Caco-2 (cell line): ENCODE measurements at regions not wholly inside any gene's neighbourhood (a gene's known extent, or its start where the extent isn't known, plus 50 kb on each side); places are given as distances from the start of the nearest gene placed in this dataset.
A peak's percentile ranks its signal among the peaks of the same experiment; 100 is the strongest.

Source experiments
- BruUV-seq: library from RNA; stranded (reverse); fragments of 400-500 nt; replicated peaks from 2 replicates; lab custom pipeline; 2021; lab: Mats Ljungman, UMichigan
- CTCF ChIA-PET: fragments of 300-600 bp; sonication (Branson Sonifier 250); formaldehyde crosslinking; loops from one replicate; lab custom pipeline; 2022; ENCODE audit warnings: antibody characterized with exemption; lab: Charles Lee
- POLR2A ChIA-PET: fragments of 300-600 bp; sonication (Branson Sonifier 250); formaldehyde crosslinking; loops from one replicate; lab custom pipeline; 2022; ENCODE audit warnings: antibody characterized with exemption; lab: Charles Lee
- DNase-seq, 2 experiments: peaks; one replicate each; pipeline versions ENCODE4 v3.0.0 to v3.0.0-alpha.2; 2020 to 2022
- H3K27me3 ChIP-seq: replicated peaks from 2 replicates; pipeline ENCODE4 v1.6.0; 2011; ENCODE audit warnings: low read length; ENCODE audit not compliant: control insufficient read depth, insufficient read depth
- H3K36me3 ChIP-seq: 2 replicates; pipeline ENCODE4 v1.5.1; 2011; ENCODE audit warnings: low read length; ENCODE audit not compliant: control insufficient read depth, insufficient read depth
- H3K4me1 ChIP-seq: fragments of 250-450 bp; sonication (Bioruptor Pico); 2 replicates; pipeline ENCODE4 v1.5.1; 2020; ENCODE audit warnings: mild to moderate bottlenecking
- H3K4me3 ChIP-seq: 2 replicates; pipeline ENCODE4 v1.5.1; 2011; ENCODE audit warnings: low read depth, mild to moderate bottlenecking, control low read depth, low read length
- H3K9me3 ChIP-seq: fragments of 250-450 bp; sonication (Bioruptor Pico); 2 replicates; pipeline ENCODE4 v1.5.1; 2020; ENCODE audit warnings: mild to moderate bottlenecking, moderate library complexity
- H3K27ac Mint-ChIP-seq: one replicate; pipeline ENCODE4 v1.8.0; 2022; ENCODE audit warnings: mixed read lengths; ENCODE audit not compliant: unreplicated experiment
- H3K27me3 Mint-ChIP-seq: one replicate; pipeline ENCODE4 v1.8.0; 2022; ENCODE audit warnings: mixed read lengths; ENCODE audit not compliant: insufficient read depth, unreplicated experiment
- H3K36me3 Mint-ChIP-seq: one replicate; pipeline ENCODE4 v1.8.0; 2022; ENCODE audit warnings: mild to moderate bottlenecking, mixed read lengths; ENCODE audit not compliant: insufficient read depth, unreplicated experiment
- H3K4me1 Mint-ChIP-seq: one replicate; pipeline ENCODE4 v1.8.0; 2022; ENCODE audit warnings: low read depth, mixed read lengths; ENCODE audit not compliant: unreplicated experiment
- H3K4me3 Mint-ChIP-seq: one replicate; pipeline ENCODE4 v1.8.0; 2022; ENCODE audit warnings: mild to moderate bottlenecking, moderate library complexity, mixed read lengths; ENCODE audit not compliant: unreplicated experiment
- H3K9me3 Mint-ChIP-seq: one replicate; pipeline ENCODE4 v1.8.0; 2022; ENCODE audit warnings: mixed read lengths; ENCODE audit not compliant: unreplicated experiment
- intact Hi-C: fragments of 100-400 bp; cut with micrococcal nuclease; formaldehyde crosslinking; loops from one replicate; pipeline ENCODE4 v1.10.0; 2022; ENCODE audit not compliant: unreplicated experiment
- TF ChIP-seq, protein P1 (sequence below), 2 experiments: fragments of 200-600 bp in 1 of 2; IDR thresholded peaks; 1 replicate in 1 of 2; 2 replicates in 1 of 2; pipeline versions ENCODE4 v1.5.1 to v1.8.0; 2011 to 2022; ENCODE audit warnings: antibody characterized with exemption in 1 of 2, control low read depth in 1 of 2, inconsistent platforms in 1 of 2, low read depth in 1 of 2, low read length in 1 of 2, mild to moderate bottlenecking in 1 of 2, moderate library complexity in 1 of 2; ENCODE audit not compliant: insufficient read depth in 1 of 2, severe bottlenecking in 1 of 2, unreplicated experiment in 1 of 2

DNA sequence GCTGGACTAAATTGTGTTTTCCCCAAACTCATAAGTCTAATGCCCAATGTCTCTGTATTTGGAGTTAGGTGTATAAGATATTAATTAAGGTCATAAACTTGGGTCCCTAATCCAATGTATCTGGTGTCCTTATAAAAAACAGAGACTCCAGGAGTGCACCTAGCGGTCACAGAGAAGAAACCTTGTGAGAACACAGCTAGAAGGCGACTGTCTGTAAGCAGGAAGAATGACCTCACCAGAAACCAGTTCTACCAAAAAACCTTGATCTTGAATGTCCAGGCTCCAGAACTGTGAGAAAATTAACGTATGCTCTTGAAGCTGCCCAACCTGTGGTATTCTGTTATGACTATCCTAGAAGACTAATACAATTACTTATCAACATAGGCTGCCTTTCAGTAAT is 591.7 kb upstream of the PTPRD start:
- Histone ChIP-seq H3K36me3 (no peaks in the 10 kb centered on the region), H3K4me1 (no peaks in the 10 kb centered on the region), H3K4me3 (no peak overlapping the region), H3K27me3 (no peaks in the 10 kb centered on the region), H3K9me3 (no peaks in the 10 kb centered on the region)
- Mint-ChIP-seq H3K4me3 (no peak overlapping the region), H3K27me3 (no peaks in the 10 kb centered on the region), H3K36me3 (no peaks in the 10 kb centered on the region), H3K4me1 (no peaks in the 10 kb centered on the region), H3K9me3 (no peaks in the 10 kb centered on the region), H3K27ac (no peak overlapping the region)
- CTCF ChIA-PET, result no interaction called here
- TF ChIP-seq, protein P1, sequence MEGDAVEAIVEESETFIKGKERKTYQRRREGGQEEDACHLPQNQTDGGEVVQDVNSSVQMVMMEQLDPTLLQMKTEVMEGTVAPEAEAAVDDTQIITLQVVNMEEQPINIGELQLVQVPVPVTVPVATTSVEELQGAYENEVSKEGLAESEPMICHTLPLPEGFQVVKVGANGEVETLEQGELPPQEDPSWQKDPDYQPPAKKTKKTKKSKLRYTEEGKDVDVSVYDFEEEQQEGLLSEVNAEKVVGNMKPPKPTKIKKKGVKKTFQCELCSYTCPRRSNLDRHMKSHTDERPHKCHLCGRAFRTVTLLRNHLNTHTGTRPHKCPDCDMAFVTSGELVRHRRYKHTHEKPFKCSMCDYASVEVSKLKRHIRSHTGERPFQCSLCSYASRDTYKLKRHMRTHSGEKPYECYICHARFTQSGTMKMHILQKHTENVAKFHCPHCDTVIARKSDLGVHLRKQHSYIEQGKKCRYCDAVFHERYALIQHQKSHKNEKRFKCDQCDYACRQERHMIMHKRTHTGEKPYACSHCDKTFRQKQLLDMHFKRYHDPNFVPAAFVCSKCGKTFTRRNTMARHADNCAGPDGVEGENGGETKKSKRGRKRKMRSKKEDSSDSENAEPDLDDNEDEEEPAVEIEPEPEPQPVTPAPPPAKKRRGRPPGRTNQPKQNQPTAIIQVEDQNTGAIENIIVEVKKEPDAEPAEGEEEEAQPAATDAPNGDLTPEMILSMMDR (IDR thresholded peaks at IDR 0.05; ENCODE audit: insufficient read depth in 1 of 2, low read depth in 1 of 2, low read length in 1 of 2, severe bottlenecking in 1 of 2, unreplicated experiment in 1 of 2), result no peak
- POLR2A ChIA-PET, result no interaction called here
- intact Hi-C loops, result no loop called here
- peak in 1 of 2 experiments; percentile 0 for DNase-seq
- BruUV-seq, result no TSS peak

GRCh38 chr9:11206925-11207324 is 594.1 kb upstream of the PTPRD start:
- H3K36me3 Mint-ChIP-seq, result no peaks in the 10 kb centered on the region
- CTCF ChIA-PET, result no interaction called here
- no peaks in the 10 kb centered on the region for H3K27me3 ChIP-seq
- POLR2A ChIA-PET, result no interaction called here
- no peaks in the 10 kb centered on the region for H3K27me3 Mint-ChIP-seq
- H3K4me3 ChIP-seq, result no peak overlapping the region
- H3K36me3 ChIP-seq, result no peaks in the 10 kb centered on the region
- intact Hi-C loops, result no loop called here
- no peak for DNase-seq
- no peaks in the 10 kb centered on the region for H3K4me1 ChIP-seq
- no peaks in the 10 kb centered on the region for H3K9me3 ChIP-seq
- H3K27ac Mint-ChIP-seq, result no peak overlapping the region
- H3K4me1 Mint-ChIP-seq, result no peaks in the 10 kb centered on the region
- H3K9me3 Mint-ChIP-seq, result no peaks in the 10 kb centered on the region
- TF ChIP-seq, protein P1 (IDR thresholded peaks at IDR 0.05; ENCODE audit: insufficient read depth in 1 of 2, low read depth in 1 of 2, low read length in 1 of 2, severe bottlenecking in 1 of 2, unreplicated experiment in 1 of 2), result no peak
- no peak overlapping the region for H3K4me3 Mint-ChIP-seq
- no TSS peak for BruUV-seq

- H3K9me3 ChIP-seq, result no peaks in the 10 kb centered on the region
- Mint-ChIP-seq H3K36me3 (no peaks in the 10 kb centered on the region), H3K27me3 (no peaks in the 10 kb centered on the region), H3K9me3 (peaks cover 9% of the 10 kb centered on the region), H3K4me1 (no peaks in the 10 kb centered on the region), H3K4me3 (no peak overlapping the region), H3K27ac (no peak overlapping the region)
- ChIA-PET POLR2A (no interaction called here), CTCF (no interaction called here)
- no peak for DNase-seq
- intact Hi-C loops, result no loop called here
- no peak overlapping the region for H3K4me3 ChIP-seq
- no peaks in the 10 kb centered on the region for H3K4me1 ChIP-seq
- TF ChIP-seq, protein P1 (IDR thresholded peaks at IDR 0.05; ENCODE audit: insufficient read depth in 1 of 2, low read depth in 1 of 2, low read length in 1 of 2, severe bottlenecking in 1 of 2, unreplicated experiment in 1 of 2), result no peak
- no peaks in the 10 kb centered on the region for H3K27me3 ChIP-seq
- H3K36me3 ChIP-seq, result no peaks in the 10 kb centered on the region
- BruUV-seq, result no TSS peak
These were observed 620.9 kb upstream of the PTPRD start for GRCh38 chr9:11233696-11234095.
